ENCODE measurements at regions not wholly inside any gene's neighbourhood (a gene's known extent, or its start where the extent isn't known, plus 50 kb on each side); places are given as distances from the start of the nearest gene placed in this dataset.

DNA sequence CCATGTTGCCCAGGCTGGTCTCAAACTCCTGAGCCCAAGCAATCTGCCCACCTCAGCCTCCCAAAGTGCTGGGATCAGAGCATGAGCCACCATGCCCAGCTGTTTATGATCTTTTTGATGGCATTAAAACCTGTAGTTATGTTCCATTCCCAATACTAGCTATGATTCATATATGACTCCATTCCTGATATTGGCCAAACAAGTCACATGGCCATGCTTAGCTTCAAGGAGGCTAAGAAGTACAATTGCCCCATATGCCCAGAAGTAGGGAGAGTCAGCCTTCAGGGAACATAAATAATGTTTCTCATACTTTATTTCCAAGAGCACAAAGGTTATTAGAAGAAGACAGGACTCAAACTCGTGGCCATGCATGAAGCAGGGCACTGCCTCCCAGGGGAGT is 132.4 kb upstream of the RAB6C start:
- TF ChIP-seq, protein P1, sequence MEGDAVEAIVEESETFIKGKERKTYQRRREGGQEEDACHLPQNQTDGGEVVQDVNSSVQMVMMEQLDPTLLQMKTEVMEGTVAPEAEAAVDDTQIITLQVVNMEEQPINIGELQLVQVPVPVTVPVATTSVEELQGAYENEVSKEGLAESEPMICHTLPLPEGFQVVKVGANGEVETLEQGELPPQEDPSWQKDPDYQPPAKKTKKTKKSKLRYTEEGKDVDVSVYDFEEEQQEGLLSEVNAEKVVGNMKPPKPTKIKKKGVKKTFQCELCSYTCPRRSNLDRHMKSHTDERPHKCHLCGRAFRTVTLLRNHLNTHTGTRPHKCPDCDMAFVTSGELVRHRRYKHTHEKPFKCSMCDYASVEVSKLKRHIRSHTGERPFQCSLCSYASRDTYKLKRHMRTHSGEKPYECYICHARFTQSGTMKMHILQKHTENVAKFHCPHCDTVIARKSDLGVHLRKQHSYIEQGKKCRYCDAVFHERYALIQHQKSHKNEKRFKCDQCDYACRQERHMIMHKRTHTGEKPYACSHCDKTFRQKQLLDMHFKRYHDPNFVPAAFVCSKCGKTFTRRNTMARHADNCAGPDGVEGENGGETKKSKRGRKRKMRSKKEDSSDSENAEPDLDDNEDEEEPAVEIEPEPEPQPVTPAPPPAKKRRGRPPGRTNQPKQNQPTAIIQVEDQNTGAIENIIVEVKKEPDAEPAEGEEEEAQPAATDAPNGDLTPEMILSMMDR (IDR thresholded peaks at IDR 0.05), result no peak
- TF ChIP-seq POLR2A (IDR thresholded peaks at IDR 0.05), result no peak
